ENCODE measurements at regions not wholly inside any gene's neighbourhood (a gene's known extent, or its start where the extent isn't known, plus 50 kb on each side); places are given as distances from the start of the nearest gene placed in this dataset.

- TF ChIP-seq MAFK (IDR thresholded peaks at IDR 0.05; ENCODE audit: partially characterized antibody) (no peak), ESRRA (IDR thresholded peaks at IDR 0.05; ENCODE audit: borderline replicate concordance, low read length) (no peak), SREBF2 (IDR thresholded peaks at IDR 0.05) (no peak), ZSCAN20 (CRISPR knock-in tag; IDR thresholded peaks at IDR 0.05) (no peak), CHD2 (IDR thresholded peaks at IDR 0.05; ENCODE audit: low read length, partially characterized antibody) (no peak), GATA3 (IDR thresholded peaks at IDR 0.05; ENCODE audit: borderline replicate concordance) (no peak)
Measured at GRCh38 chr3:147843331-147843730, 434.2 kb downstream of the ZIC1 start (continued).

- H3K9me3 ChIP-seq = no peaks in the 10 kb centered on the region
- H3K4me3 ChIP-seq = no peak overlapping the region
- no peak overlapping the region for H3K4me2 ChIP-seq
- ATAC-seq = no peak
- no peak for FAIRE-seq
- TF ChIP-seq PBX3 (IDR thresholded peaks at IDR 0.05) = no peak
- TF ChIP-seq SMC3 (IDR thresholded peaks at IDR 0.05) = no peak
- TF ChIP-seq RCOR1 (IDR thresholded peaks at IDR 0.05; ENCODE audit: low read depth, low read length) = no peak
- no peak for TF ChIP-seq ESRRA (IDR thresholded peaks at IDR 0.05; ENCODE audit: borderline replicate concordance, low read length)
- no peak for TF ChIP-seq HES2 (IDR thresholded peaks at IDR 0.05)
- no peak for TF ChIP-seq JUNB (IDR thresholded peaks at IDR 0.05)
- TF ChIP-seq MAX (IDR thresholded peaks at IDR 0.05) = no peak
- TF ChIP-seq SREBF2 (IDR thresholded peaks at IDR 0.05) = no peak
- no peak for TF ChIP-seq E2F6 (IDR thresholded peaks at IDR 0.05; ENCODE audit: borderline replicate concordance, low read depth)
- no peak for TF ChIP-seq ATOH8 (CRISPR knock-in tag; IDR thresholded peaks at IDR 0.05; ENCODE audit: low read depth)
- TF ChIP-seq CHD4 (IDR thresholded peaks at IDR 0.05; ENCODE audit: borderline replicate concordance) = no peak
- no peak for TF ChIP-seq KDM1A (IDR thresholded peaks at IDR 0.05; ENCODE audit: low read depth)
- TF ChIP-seq EHMT2 (IDR thresholded peaks at IDR 0.05; ENCODE audit: low read depth) = no peak
- no peak for TF ChIP-seq NFE2L2 (conservative IDR thresholded peaks at IDR 0.05; ENCODE audit: low read length)
- no peak for TF ChIP-seq JUN (IDR thresholded peaks at IDR 0.05)
- TF ChIP-seq MAZ (IDR thresholded peaks at IDR 0.05; ENCODE audit: borderline replicate concordance, low read depth, low read length) = no peak
- no peak for TF ChIP-seq CBX8 (IDR thresholded peaks at IDR 0.05)
- TF ChIP-seq FOSL2 (IDR thresholded peaks at IDR 0.05) = no peak
- no peak for TF ChIP-seq FOSL2 (CRISPR knock-in tag; IDR thresholded peaks at IDR 0.05)
- TF ChIP-seq RFX5 (IDR thresholded peaks at IDR 0.05) = no peak
- WGBS (ENCODE audit: missing lambda C conversion rate) = 45% methylated on average over 4 of the region's 4 CpGs
- H3K27ac ChIP-seq = no peak overlapping the region
- ChIA-PET POLR2A (no interaction called here), CTCF (no interaction called here)
- no peak for DNase-seq (ENCODE audit: low read depth in 1 of 2, low spot score in 1 of 2)
- H3K4me1 ChIP-seq = no peaks in the 10 kb centered on the region
Measured at GRCh38 chr3:147846293-147846692, 437.1 kb downstream of the ZIC1 start.

GRCh38 chr3:147846854-147847478 is 437.8 kb downstream of the ZIC1 start:
- CTCF ChIA-PET = no interaction called here
- 13% methylated on average over 3 of the region's 3 CpGs for WGBS (ENCODE audit: missing lambda C conversion rate)
- Histone ChIP-seq H3K27ac (no peak overlapping the region), H3K4me2 (no peak overlapping the region), H3K9me3 (no peaks in the 10 kb centered on the region), H3K4me3 (no peak overlapping the region), H3K4me1 (no peaks in the 10 kb centered on the region)
- POLR2A ChIA-PET = no interaction called here
- DNase-seq (ENCODE audit: low read depth in 1 of 2, low spot score in 1 of 2) (no peak), ATAC-seq (no peak), FAIRE-seq (no peak)
- TF ChIP-seq CHD4 (IDR thresholded peaks at IDR 0.05; ENCODE audit: borderline replicate concordance) (no peak), ZFP36 (IDR thresholded peaks at IDR 0.05; ENCODE audit: borderline replicate concordance, partially characterized antibody) (no peak), NPAS2 (CRISPR knock-in tag; IDR thresholded peaks at IDR 0.05; ENCODE audit: borderline replicate concordance) (no peak)
